Ovary (tissue), 7 donors: ENCODE measurements at regions not wholly inside any gene's neighbourhood (a gene's known extent, or its start where the extent isn't known, plus 50 kb on each side); places are given as distances from the start of the nearest gene placed in this dataset.

ENCODE experiments used
- DNase-seq, 5 donors: peaks; one replicate each; pipeline ENCODE4 v3.0.0-alpha.2; 2019 to 2020
- H3K27ac ChIP-seq, 2 donors: fragments of 200-600 bp; one replicate each; pipeline versions ENCODE4 v1.5.1 to v1.8.0; 2019 to 2022
- H3K27me3 ChIP-seq: fragments of 200-600 bp; one replicate; pipeline ENCODE4 v1.8.0; 2022
- H3K36me3 ChIP-seq: fragments of 200-600 bp; sonication (generic); one replicate; pipeline ENCODE4 v1.5.1; 2019
- H3K4me1 ChIP-seq: one replicate; pipeline ENCODE4 v1.8.1; 2013; ENCODE audit warnings: mild to moderate bottlenecking, moderate library complexity; ENCODE audit not compliant: insufficient read depth
- H3K4me3 ChIP-seq: fragments of 200-600 bp; sonication (generic); one replicate; pipeline ENCODE4 v1.5.1; 2017
- H3K9me3 ChIP-seq, 2 donors: fragments of 200-600 bp in 1 of 2; sonication (generic) in 1 of 2; one replicate each; pipeline versions ENCODE4 v1.5.1 to v1.8.1; 2013 to 2019; ENCODE audit warnings: mild to moderate bottlenecking in 1 of 2, moderate library complexity in 1 of 2
- EP300 ChIP-seq: sonication (generic); formaldehyde crosslinking; IDR thresholded peaks from one replicate; pipeline ENCODE4 v1.6.1; 2017; ENCODE audit warnings: antibody characterized with exemption
- POLR2A ChIP-seq: fragments of 450-650 bp; IDR thresholded peaks from one replicate; pipeline ENCODE4 v1.6.1; 2017; ENCODE audit warnings: antibody characterized with exemption, mild to moderate bottlenecking, moderate library complexity
- WGBS, 3 donors: extraction: QIAGEN DNeasy Blood & Tissue Kit in 1 of 3; methylation state at CpG; one replicate each; pipeline versions ENCODE4 v1.1.5 to v1.1.7; 2013 to 2017; 5-methylcytosine and 5-hydroxymethylcytosine counted together
- intact Hi-C, 4 donors: fragments of 100-400 bp; cut with DNase I; formaldehyde crosslinking; loops; one replicate each; pipeline versions ENCODE4 v1.11.0 to v1.15.1; 2022 to 2023
- TF ChIP-seq, protein P1 (sequence below), 3 donors: fragments of 450-650 bp in 2 of 3; fragments of 200-600 bp in 1 of 3; IDR thresholded peaks; one replicate each; pipeline versions ENCODE4 v1.5.1 to v1.8.0; 2016 to 2022; ENCODE audit warnings: antibody characterized with exemption in 3 of 3, mild to moderate bottlenecking in 1 of 3
- donor health status: DM: no; HTN: no; CAD: no; lungs with moderate emphysema.
- donor health status: DM: no; HTN: no; CAD: no.
- donor health status: Bipolar disorder and iron deficiency.
- donor health status: DM: no; HTN: no; CAD: no.
- donor health status: DM: yes; HTN: yes; CAD: no.

DNA sequence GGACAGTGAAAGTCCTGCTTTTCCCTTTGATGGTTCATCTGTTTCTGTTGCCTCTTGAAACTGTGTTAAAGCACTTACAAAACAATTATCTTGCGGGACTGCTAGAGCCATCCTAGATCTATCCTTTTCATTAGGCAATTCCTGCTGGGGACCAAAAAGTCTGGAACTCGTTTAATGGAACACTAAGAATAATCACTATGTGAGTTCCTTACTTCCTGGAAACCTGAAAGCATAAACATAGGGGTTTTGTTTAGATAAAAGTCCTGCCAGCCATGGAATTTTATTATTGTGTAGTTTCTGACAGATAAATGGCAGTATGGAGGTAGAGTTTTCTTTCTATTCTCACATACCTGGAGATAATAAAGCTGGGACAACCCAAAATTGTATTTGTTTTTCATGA, 1133.3 kb downstream of the SORCS3 start:
- intact Hi-C loops: no loop called here
- 24 to 33% (median 25%) methylated on average over 2 of the region's 2 CpGs for WGBS, 3 donors
- Histone ChIP-seq H3K27ac (no peak overlapping the region), H3K4me1 (no peaks in the 10 kb centered on the region), H3K9me3 (no peaks in the 10 kb centered on the region), H3K27me3 (no peaks in the 10 kb centered on the region), H3K4me3 (no peak overlapping the region), H3K36me3 (no peaks in the 10 kb centered on the region)
- TF ChIP-seq, protein P1, sequence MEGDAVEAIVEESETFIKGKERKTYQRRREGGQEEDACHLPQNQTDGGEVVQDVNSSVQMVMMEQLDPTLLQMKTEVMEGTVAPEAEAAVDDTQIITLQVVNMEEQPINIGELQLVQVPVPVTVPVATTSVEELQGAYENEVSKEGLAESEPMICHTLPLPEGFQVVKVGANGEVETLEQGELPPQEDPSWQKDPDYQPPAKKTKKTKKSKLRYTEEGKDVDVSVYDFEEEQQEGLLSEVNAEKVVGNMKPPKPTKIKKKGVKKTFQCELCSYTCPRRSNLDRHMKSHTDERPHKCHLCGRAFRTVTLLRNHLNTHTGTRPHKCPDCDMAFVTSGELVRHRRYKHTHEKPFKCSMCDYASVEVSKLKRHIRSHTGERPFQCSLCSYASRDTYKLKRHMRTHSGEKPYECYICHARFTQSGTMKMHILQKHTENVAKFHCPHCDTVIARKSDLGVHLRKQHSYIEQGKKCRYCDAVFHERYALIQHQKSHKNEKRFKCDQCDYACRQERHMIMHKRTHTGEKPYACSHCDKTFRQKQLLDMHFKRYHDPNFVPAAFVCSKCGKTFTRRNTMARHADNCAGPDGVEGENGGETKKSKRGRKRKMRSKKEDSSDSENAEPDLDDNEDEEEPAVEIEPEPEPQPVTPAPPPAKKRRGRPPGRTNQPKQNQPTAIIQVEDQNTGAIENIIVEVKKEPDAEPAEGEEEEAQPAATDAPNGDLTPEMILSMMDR (IDR thresholded peaks at IDR 0.05): no peak
- TF ChIP-seq EP300: no peak
- no peak for TF ChIP-seq POLR2A
- no peak for DNase-seq

DNA sequence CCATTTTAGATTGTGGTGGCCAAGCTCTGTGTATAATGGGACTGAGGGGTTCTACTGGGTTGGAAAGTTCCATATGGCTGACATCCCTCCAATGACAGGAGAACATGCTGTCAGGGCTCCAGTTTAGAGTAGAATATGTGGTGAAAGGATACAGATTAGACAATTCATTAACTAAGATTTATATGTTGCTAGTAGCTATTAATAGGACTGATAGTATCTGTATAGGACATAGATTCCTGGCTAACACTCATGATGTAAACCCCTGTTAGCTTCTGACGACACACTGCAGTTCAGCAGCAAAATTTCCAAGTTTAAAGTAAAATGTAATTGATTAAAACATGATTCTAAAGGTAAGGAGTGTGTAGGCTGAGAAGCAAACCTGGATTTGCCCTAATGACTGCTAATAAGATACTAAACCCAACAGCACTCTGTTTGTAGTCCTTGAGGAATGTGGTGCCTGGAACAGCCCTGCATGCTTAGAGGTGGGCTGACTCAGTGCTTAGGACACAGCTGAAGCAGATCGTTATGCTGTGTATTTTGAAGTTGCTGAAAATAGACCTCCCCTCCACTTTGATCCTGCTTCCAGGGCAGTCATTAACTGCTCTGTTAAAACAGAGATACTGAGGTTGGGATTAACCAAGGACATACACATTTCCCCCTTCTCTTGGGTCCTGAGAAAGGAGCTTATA, 1129.6 kb downstream of the SORCS3 start:
- no peaks in the 10 kb centered on the region for H3K4me1 ChIP-seq
- no peaks in the 10 kb centered on the region for H3K36me3 ChIP-seq
- H3K27me3 ChIP-seq: no peaks in the 10 kb centered on the region
- TF ChIP-seq, protein P1 (IDR thresholded peaks at IDR 0.05): no peak
- TF ChIP-seq EP300: no peak
- no peak overlapping the region for H3K27ac ChIP-seq
- H3K4me3 ChIP-seq: no peak overlapping the region
- WGBS, 3 donors: 13 to 19% (median 18%) methylated on average over 2 of the region's 2 CpGs
- no peaks in the 10 kb centered on the region for H3K9me3 ChIP-seq
- no peak for DNase-seq
- intact Hi-C loops: no loop called here

DNA sequence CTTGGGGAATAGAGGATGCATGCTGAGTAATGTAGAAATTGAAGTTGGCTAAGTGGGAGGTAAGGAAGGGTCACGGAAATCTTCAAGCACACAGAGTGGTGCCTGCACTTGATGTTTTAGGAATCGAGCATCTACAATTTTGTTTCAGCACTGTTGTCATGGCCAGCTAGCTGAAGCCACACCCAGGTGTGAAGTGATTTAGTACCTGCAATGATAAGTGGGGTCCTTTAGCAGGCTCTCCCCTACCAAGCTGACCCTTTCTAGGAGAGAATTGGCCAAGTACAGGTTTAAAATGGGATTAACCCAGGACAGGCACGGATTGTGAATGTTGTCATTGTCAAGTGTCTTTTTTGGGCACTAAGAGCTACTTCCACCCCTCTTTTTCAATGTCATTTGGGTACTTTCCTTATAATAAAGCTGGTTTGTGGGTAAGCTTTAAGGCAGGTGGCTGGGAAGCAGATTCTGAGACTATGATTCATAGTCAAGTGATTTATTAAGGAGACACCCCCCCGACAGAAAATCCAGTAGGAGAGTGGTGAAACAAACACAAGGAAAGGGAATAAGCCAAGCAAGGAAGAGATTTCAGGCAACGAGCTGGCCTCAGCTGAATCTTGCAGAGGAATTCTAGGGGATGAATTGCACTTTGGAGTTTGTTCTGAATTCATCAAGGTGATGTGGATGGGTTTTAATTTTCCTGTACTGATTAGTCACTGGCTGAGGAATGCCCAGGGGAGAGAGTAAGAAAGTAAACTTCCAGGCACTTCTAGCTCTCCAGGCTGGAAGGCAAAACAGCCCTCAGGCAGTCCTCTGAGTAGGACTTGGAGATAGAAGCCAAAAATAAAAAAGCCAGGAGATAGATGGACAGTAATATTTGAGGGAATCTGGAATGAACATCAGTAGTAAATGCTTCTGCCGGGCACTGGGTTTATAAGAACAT, 1128.4 kb downstream of the SORCS3 start:
- H3K4me3 ChIP-seq: no peak overlapping the region
- no peaks in the 10 kb centered on the region for H3K27me3 ChIP-seq
- H3K27ac ChIP-seq: no peak overlapping the region
- no peak for TF ChIP-seq POLR2A
- TF ChIP-seq EP300: no peak
- TF ChIP-seq, protein P1 (IDR thresholded peaks at IDR 0.05): no peak
- intact Hi-C loops: no loop called here
- no peaks in the 10 kb centered on the region for H3K36me3 ChIP-seq
- WGBS, 3 donors: 25 to 27% (median 25%) methylated on average over 6 of the region's 6 CpGs
- DNase-seq: no peak
- no peaks in the 10 kb centered on the region for H3K9me3 ChIP-seq
- no peaks in the 10 kb centered on the region for H3K4me1 ChIP-seq

DNA sequence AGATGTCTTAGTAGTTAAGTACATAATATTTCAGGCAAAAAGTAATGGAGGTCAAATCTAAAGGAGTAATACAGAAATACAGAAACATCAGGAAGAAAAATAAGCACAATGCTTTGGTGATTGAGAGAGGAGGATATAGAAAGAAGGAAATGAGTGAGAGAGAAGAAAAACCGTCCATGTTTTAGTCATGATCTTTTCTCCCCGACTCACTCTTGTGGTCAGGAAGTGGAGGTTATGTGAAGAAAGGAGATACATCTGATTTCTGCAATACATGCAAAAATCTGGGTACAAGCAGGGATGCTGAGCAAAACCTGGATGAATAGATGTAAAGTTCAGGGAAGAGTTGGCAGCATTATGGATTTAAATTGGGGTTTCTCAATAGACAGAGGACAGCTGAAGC, 1122.5 kb downstream of the SORCS3 start:
- intact Hi-C loops: no loop called here
- Histone ChIP-seq H3K9me3 (no peaks in the 10 kb centered on the region), H3K36me3 (no peaks in the 10 kb centered on the region), H3K27ac (no peak overlapping the region), H3K27me3 (no peaks in the 10 kb centered on the region), H3K4me1 (no peaks in the 10 kb centered on the region), H3K4me3 (no peak overlapping the region)
- TF ChIP-seq, protein P1 (IDR thresholded peaks at IDR 0.05): no peak
- TF ChIP-seq EP300 (no peak), POLR2A (no peak)
- WGBS, 3 donors: 54 to 69% (median 60%) methylated on average over 2 of the region's 2 CpGs
- DNase-seq: no peak
